ENCODE measurements at regions not wholly inside any gene's neighbourhood (a gene's known extent, or its start where the extent isn't known, plus 50 kb on each side); places are given as distances from the start of the nearest gene placed in this dataset.

DNA sequence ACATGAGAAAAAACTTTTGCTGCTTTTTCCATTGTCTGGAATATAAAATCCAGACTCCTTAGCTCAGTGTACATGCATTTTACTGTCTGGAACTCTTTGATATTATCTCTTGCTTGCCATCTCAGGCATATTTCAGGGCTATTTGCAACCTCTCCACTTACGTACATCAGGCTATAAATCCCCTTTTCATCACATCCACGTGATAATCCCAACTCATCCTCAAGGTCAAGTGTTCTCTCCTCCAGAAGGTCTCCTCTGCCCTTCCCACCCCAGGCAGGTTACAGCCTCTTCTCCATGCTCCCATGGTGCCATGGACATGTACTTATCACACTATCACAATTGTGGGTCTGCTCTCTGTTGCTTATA lies 202.5 kb upstream of the RBMS1 start:
- TF ChIP-seq, protein P1, sequence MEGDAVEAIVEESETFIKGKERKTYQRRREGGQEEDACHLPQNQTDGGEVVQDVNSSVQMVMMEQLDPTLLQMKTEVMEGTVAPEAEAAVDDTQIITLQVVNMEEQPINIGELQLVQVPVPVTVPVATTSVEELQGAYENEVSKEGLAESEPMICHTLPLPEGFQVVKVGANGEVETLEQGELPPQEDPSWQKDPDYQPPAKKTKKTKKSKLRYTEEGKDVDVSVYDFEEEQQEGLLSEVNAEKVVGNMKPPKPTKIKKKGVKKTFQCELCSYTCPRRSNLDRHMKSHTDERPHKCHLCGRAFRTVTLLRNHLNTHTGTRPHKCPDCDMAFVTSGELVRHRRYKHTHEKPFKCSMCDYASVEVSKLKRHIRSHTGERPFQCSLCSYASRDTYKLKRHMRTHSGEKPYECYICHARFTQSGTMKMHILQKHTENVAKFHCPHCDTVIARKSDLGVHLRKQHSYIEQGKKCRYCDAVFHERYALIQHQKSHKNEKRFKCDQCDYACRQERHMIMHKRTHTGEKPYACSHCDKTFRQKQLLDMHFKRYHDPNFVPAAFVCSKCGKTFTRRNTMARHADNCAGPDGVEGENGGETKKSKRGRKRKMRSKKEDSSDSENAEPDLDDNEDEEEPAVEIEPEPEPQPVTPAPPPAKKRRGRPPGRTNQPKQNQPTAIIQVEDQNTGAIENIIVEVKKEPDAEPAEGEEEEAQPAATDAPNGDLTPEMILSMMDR (IDR thresholded peaks at IDR 0.05; ENCODE audit: insufficient read depth, low read depth, low read length) = no peak
- no peak for TF ChIP-seq EZH2 (IDR thresholded peaks at IDR 0.05; ENCODE audit: insufficient read depth, low read length)

All from astrocyte (in vitro differentiated cells and primary cell).